Activated naive CD4-positive, alpha-beta T cell treated with anti-CD3 and anti-CD28 coated beads, Interleukin-2, amount 10 ng/mL, durations not matched to agents 7 days and 5 days (primary cell): ENCODE measurements at regions not wholly inside any gene's neighbourhood (a gene's known extent, or its start where the extent isn't known, plus 50 kb on each side); places are given as distances from the start of the nearest gene placed in this dataset.

ENCODE experiments used
- CTCF ChIA-PET: fragments of 350-600 bp; sonication (Branson Sonifier 250); formaldehyde crosslinking; loops from one replicate; lab custom pipeline; 2021; ENCODE audit warnings: antibody characterized with exemption; lab: Charles Lee
- DNase-seq: peaks from one replicate; pipeline ENCODE4 v3.0.0-alpha.2; 2020
- H3K27ac Mint-ChIP-seq: one replicate; pipeline ENCODE4 v1.8.0; 2021; ENCODE audit warnings: mild to moderate bottlenecking, moderate library complexity, mixed read lengths
- H3K27me3 Mint-ChIP-seq: one replicate; pipeline ENCODE4 v1.8.0; 2021; ENCODE audit warnings: mild to moderate bottlenecking, mixed read lengths
- H3K36me3 Mint-ChIP-seq: one replicate; pipeline ENCODE4 v1.8.0; 2021; ENCODE audit warnings: mixed read lengths
- H3K4me1 Mint-ChIP-seq: one replicate; pipeline ENCODE4 v1.8.0; 2021; ENCODE audit warnings: mixed read lengths
- H3K4me3 Mint-ChIP-seq: one replicate; pipeline ENCODE4 v1.8.0; 2021; ENCODE audit warnings: mild to moderate bottlenecking, moderate library complexity, mixed read lengths
- H3K9me3 Mint-ChIP-seq: one replicate; pipeline ENCODE4 v1.8.0; 2021; ENCODE audit warnings: mixed read lengths

GRCh38 chrX:10952619-10953018 is 158.5 kb upstream of the HCCS start:
- CTCF ChIA-PET, result no interaction called here
- Mint-ChIP-seq H3K4me1 (no peaks in the 10 kb centered on the region), H3K27ac (no peak overlapping the region), H3K27me3 (no peaks in the 10 kb centered on the region), H3K9me3 (peaks cover 14% of the 10 kb centered on the region), H3K36me3 (no peaks in the 10 kb centered on the region), H3K4me3 (no peak overlapping the region)
- DNase-seq, result no peak

GRCh38 chrX:10965174-10965798 is 145.8 kb upstream of the HCCS start:
- H3K27me3 Mint-ChIP-seq, result no peaks in the 10 kb centered on the region
- CTCF ChIA-PET, result no interaction called here

GRCh38 chrX:10966057-10966456 is 145.1 kb upstream of the HCCS start:
- H3K4me3 Mint-ChIP-seq, result no peak overlapping the region
- H3K27me3 Mint-ChIP-seq, result no peaks in the 10 kb centered on the region
- H3K27ac Mint-ChIP-seq, result no peak overlapping the region
- CTCF ChIA-PET, result no interaction called here
- H3K36me3 Mint-ChIP-seq, result no peaks in the 10 kb centered on the region
- H3K4me1 Mint-ChIP-seq, result no peaks in the 10 kb centered on the region
- H3K9me3 Mint-ChIP-seq, result peaks cover 4% of the 10 kb centered on the region
- DNase-seq, result no peak

More at GRCh38 chrX:10965174-10965798, 145.8 kb upstream of the HCCS start:
- H3K36me3 Mint-ChIP-seq, result no peaks in the 10 kb centered on the region
- no peak overlapping the region for H3K27ac Mint-ChIP-seq
- no peak overlapping the region for H3K4me3 Mint-ChIP-seq
- H3K9me3 Mint-ChIP-seq, result peaks cover 6% of the 10 kb centered on the region
- H3K4me1 Mint-ChIP-seq, result no peaks in the 10 kb centered on the region
- DNase-seq, result no peak

GRCh38 chrX:10971176-10971575 is 140.0 kb upstream of the HCCS start:
- Mint-ChIP-seq H3K27me3 (no peaks in the 10 kb centered on the region), H3K9me3 (peaks cover 4% of the 10 kb centered on the region)
- CTCF ChIA-PET, result no interaction called here

GRCh38 chrX:10971759-10972158 is 139.4 kb upstream of the HCCS start:
- Mint-ChIP-seq H3K4me3 (no peak overlapping the region), H3K4me1 (no peaks in the 10 kb centered on the region), H3K27me3 (no peaks in the 10 kb centered on the region), H3K27ac (no peak overlapping the region), H3K9me3 (peaks cover 4% of the 10 kb centered on the region), H3K36me3 (no peaks in the 10 kb centered on the region)
- DNase-seq, result no peak
- CTCF ChIA-PET, result no interaction called here

More at GRCh38 chrX:10971176-10971575, 140.0 kb upstream of the HCCS start:
- no peaks in the 10 kb centered on the region for H3K4me1 Mint-ChIP-seq
- H3K27ac Mint-ChIP-seq, result no peak overlapping the region
- H3K4me3 Mint-ChIP-seq, result no peak overlapping the region
- H3K36me3 Mint-ChIP-seq, result no peaks in the 10 kb centered on the region
- no peak for DNase-seq

- Mint-ChIP-seq H3K27me3 (no peaks in the 10 kb centered on the region), H3K4me3 (no peak overlapping the region), H3K36me3 (no peaks in the 10 kb centered on the region), H3K9me3 (peaks cover 4% of the 10 kb centered on the region), H3K4me1 (no peaks in the 10 kb centered on the region), H3K27ac (no peak overlapping the region)
- no peak for DNase-seq
- CTCF ChIA-PET, result no interaction called here
Measured at GRCh38 chrX:10972706-10973105, 138.4 kb upstream of the HCCS start.

- no peaks in the 10 kb centered on the region for H3K36me3 Mint-ChIP-seq
Measured at GRCh38 chrX:10974920-10975319, 136.2 kb upstream of the HCCS start.

GRCh38 chrX:10979956-10980355 is 131.2 kb upstream of the HCCS start:
- no peak for DNase-seq
- CTCF ChIA-PET, result no interaction called here
- Mint-ChIP-seq H3K9me3 (no peaks in the 10 kb centered on the region), H3K36me3 (no peaks in the 10 kb centered on the region), H3K27me3 (no peaks in the 10 kb centered on the region), H3K4me1 (no peaks in the 10 kb centered on the region), H3K4me3 (no peak overlapping the region), H3K27ac (no peak overlapping the region)

More at GRCh38 chrX:10974920-10975319, 136.2 kb upstream of the HCCS start:
- no peak overlapping the region for H3K4me3 Mint-ChIP-seq
- no peaks in the 10 kb centered on the region for H3K9me3 Mint-ChIP-seq
- CTCF ChIA-PET, result no interaction called here
- H3K27ac Mint-ChIP-seq, result no peak overlapping the region
- H3K27me3 Mint-ChIP-seq, result no peaks in the 10 kb centered on the region
- DNase-seq, result no peak
- no peaks in the 10 kb centered on the region for H3K4me1 Mint-ChIP-seq

- Mint-ChIP-seq H3K27ac (no peak overlapping the region), H3K27me3 (no peaks in the 10 kb centered on the region), H3K9me3 (no peaks in the 10 kb centered on the region), H3K4me1 (no peaks in the 10 kb centered on the region), H3K4me3 (no peak overlapping the region), H3K36me3 (no peaks in the 10 kb centered on the region)
- CTCF ChIA-PET, result no interaction called here
- no peak for DNase-seq
Measured at GRCh38 chrX:10981506-10981905, 129.6 kb upstream of the HCCS start.

GRCh38 chrX:10983526-10983925 is 127.6 kb upstream of the HCCS start:
- DNase-seq, result no peak
- Mint-ChIP-seq H3K27ac (no peak overlapping the region), H3K4me3 (no peak overlapping the region), H3K27me3 (no peaks in the 10 kb centered on the region), H3K4me1 (no peaks in the 10 kb centered on the region), H3K36me3 (no peaks in the 10 kb centered on the region), H3K9me3 (no peaks in the 10 kb centered on the region)
- CTCF ChIA-PET, result no interaction called here

- no peaks in the 10 kb centered on the region for H3K4me1 Mint-ChIP-seq
- CTCF ChIA-PET, result no interaction called here
- H3K9me3 Mint-ChIP-seq, result no peaks in the 10 kb centered on the region
- no peaks in the 10 kb centered on the region for H3K36me3 Mint-ChIP-seq
- H3K27me3 Mint-ChIP-seq, result no peaks in the 10 kb centered on the region
- H3K4me3 Mint-ChIP-seq, result no peak overlapping the region
- no peak overlapping the region for H3K27ac Mint-ChIP-seq
- no peak for DNase-seq
Measured at GRCh38 chrX:10984213-10984612, 126.9 kb upstream of the HCCS start.

- H3K27me3 Mint-ChIP-seq, result no peaks in the 10 kb centered on the region
- no peak overlapping the region for H3K27ac Mint-ChIP-seq
- H3K4me3 Mint-ChIP-seq, result no peak overlapping the region
- H3K4me1 Mint-ChIP-seq, result no peaks in the 10 kb centered on the region
- no peak for DNase-seq
- H3K9me3 Mint-ChIP-seq, result no peaks in the 10 kb centered on the region
- CTCF ChIA-PET, result no interaction called here
- no peaks in the 10 kb centered on the region for H3K36me3 Mint-ChIP-seq
Measured at GRCh38 chrX:10986616-10987015, 124.5 kb upstream of the HCCS start.

- H3K36me3 Mint-ChIP-seq, result no peaks in the 10 kb centered on the region
- H3K27ac Mint-ChIP-seq, result no peak overlapping the region
- no peaks in the 10 kb centered on the region for H3K4me1 Mint-ChIP-seq
- DNase-seq, result no peak
- peaks cover 2% of the 10 kb centered on the region for H3K9me3 Mint-ChIP-seq
- no peaks in the 10 kb centered on the region for H3K27me3 Mint-ChIP-seq
- CTCF ChIA-PET, result no interaction called here
- H3K4me3 Mint-ChIP-seq, result no peak overlapping the region
Measured at GRCh38 chrX:10988653-10989052, 122.5 kb upstream of the HCCS start.

- Mint-ChIP-seq H3K9me3 (peaks cover 2% of the 10 kb centered on the region), H3K4me3 (no peak overlapping the region), H3K4me1 (no peaks in the 10 kb centered on the region), H3K36me3 (no peaks in the 10 kb centered on the region), H3K27me3 (no peaks in the 10 kb centered on the region), H3K27ac (no peak overlapping the region)
- CTCF ChIA-PET, result no interaction called here
- DNase-seq, result no peak
Measured at GRCh38 chrX:10989386-10989785, 121.7 kb upstream of the HCCS start.

- Mint-ChIP-seq H3K27ac (no peak overlapping the region), H3K4me3 (no peak overlapping the region), H3K36me3 (no peaks in the 10 kb centered on the region), H3K9me3 (peaks cover 2% of the 10 kb centered on the region), H3K4me1 (no peaks in the 10 kb centered on the region), H3K27me3 (no peaks in the 10 kb centered on the region)
- CTCF ChIA-PET, result no interaction called here
- no peak for DNase-seq
Measured at GRCh38 chrX:10990418-10990817, 120.7 kb upstream of the HCCS start.

GRCh38 chrX:10990976-10991375 is 120.2 kb upstream of the HCCS start:
- Mint-ChIP-seq H3K36me3 (no peaks in the 10 kb centered on the region), H3K9me3 (peaks cover 2% of the 10 kb centered on the region), H3K4me3 (no peak overlapping the region), H3K27ac (no peak overlapping the region), H3K4me1 (no peaks in the 10 kb centered on the region), H3K27me3 (no peaks in the 10 kb centered on the region)
- no peak for DNase-seq
- CTCF ChIA-PET, result no interaction called here
